HepG2 (cell line): ENCODE measurements at regions not wholly inside any gene's neighbourhood (a gene's known extent, or its start where the extent isn't known, plus 50 kb on each side); places are given as distances from the start of the nearest gene placed in this dataset.
A peak's percentile ranks its signal among the peaks of the same experiment; 100 is the strongest.

Experiments used
- FOXP1 ChIP-seq, 2 experiments: fragments of 450-650 bp in 1 of 2; IDR thresholded peaks; 2 replicates each; pipeline ENCODE4 v1.6.1; 2017 to 2018; ENCODE audit warnings: antibody characterized with exemption in 1 of 2
- HMG20A ChIP-seq: IDR thresholded peaks from 2 replicates; pipeline ENCODE4 v1.6.1; 2016; ENCODE audit warnings: borderline replicate concordance
- HOXA7 ChIP-seq: sonication (generic); formaldehyde crosslinking; IDR thresholded peaks from 2 replicates; pipeline ENCODE4 v1.8.1; 2022; ENCODE audit warnings: mild to moderate bottlenecking, missing genetic modification reagents, moderate library complexity
- ISL2 ChIP-seq: sonication (generic); formaldehyde crosslinking; IDR thresholded peaks from 2 replicates; pipeline ENCODE4 v1.5.0; 2020; ENCODE audit warnings: missing genetic modification reagents
- KAT7 ChIP-seq: IDR thresholded peaks from 2 replicates; pipeline ENCODE4 v1.6.1; 2018; ENCODE audit warnings: borderline replicate concordance, missing compliant biosample characterization
- MAZ ChIP-seq, 2 experiments: sonication (generic) in 1 of 2; formaldehyde crosslinking in 1 of 2; IDR thresholded peaks; 2 replicates each; pipeline versions ENCODE4 v1.5.0 to v1.6.1; 2012 to 2020; ENCODE audit warnings: low read depth in 2 of 2, mild to moderate bottlenecking in 2 of 2, borderline replicate concordance in 1 of 2, improper control_type of control experiment in 1 of 2, low read length in 1 of 2, missing genetic modification reagents in 1 of 2, moderate library complexity in 1 of 2
- MIER3 ChIP-seq: IDR thresholded peaks from 2 replicates; pipeline ENCODE4 v1.6.1; 2016; ENCODE audit warnings: missing compliant biosample characterization, borderline replicate concordance
- NR0B2 ChIP-seq: sonication (generic); formaldehyde crosslinking; IDR thresholded peaks from 2 replicates; pipeline ENCODE4 v1.4.0; 2020; ENCODE audit warnings: mild to moderate bottlenecking, missing genetic modification reagents
- RAD21 ChIP-seq: fragments of 450-650 bp; formaldehyde crosslinking; IDR thresholded peaks from 2 replicates; pipeline ENCODE4 v1.5.0; 2020; ENCODE audit warnings: mild to moderate bottlenecking
- ZBTB1 ChIP-seq: sonication (generic); formaldehyde crosslinking; IDR thresholded peaks from 2 replicates; pipeline ENCODE4 v1.4.0; 2020; ENCODE audit warnings: missing genetic modification reagents, borderline replicate concordance
- ZFP1 ChIP-seq: IDR thresholded peaks from 2 replicates; pipeline ENCODE4 v1.6.1; 2016
- ZNF143 ChIP-seq: sonication (generic); formaldehyde crosslinking; IDR thresholded peaks from 2 replicates; pipeline ENCODE4 v1.4.0; 2020; ENCODE audit warnings: missing genetic modification reagents
- ZNF225 ChIP-seq: sonication (generic); formaldehyde crosslinking; IDR thresholded peaks from 2 replicates; pipeline ENCODE4 v1.4.0; 2020; ENCODE audit warnings: mild to moderate bottlenecking, missing genetic modification reagents
- ZNF430 ChIP-seq: sonication (generic); formaldehyde crosslinking; IDR thresholded peaks from 2 replicates; pipeline ENCODE4 v1.9.0; 2021; ENCODE audit warnings: mild to moderate bottlenecking, missing genetic modification reagents
- ZNF720 ChIP-seq: sonication (generic); formaldehyde crosslinking; IDR thresholded peaks from 2 replicates; pipeline ENCODE4 v1.4.0; 2020; ENCODE audit warnings: missing genetic modification reagents
- ZSCAN20 ChIP-seq: sonication (generic); formaldehyde crosslinking; IDR thresholded peaks from 2 replicates; pipeline ENCODE4 v1.4.0; 2020; ENCODE audit warnings: missing genetic modification reagents, mild to moderate bottlenecking, borderline replicate concordance
- TF ChIP-seq, protein P1 (sequence below): sonication (generic); formaldehyde crosslinking; IDR thresholded peaks from 2 replicates; pipeline ENCODE4 v1.5.0; 2020; ENCODE audit warnings: missing genetic modification reagents
- TF ChIP-seq, protein P2 (sequence below): sonication (generic); formaldehyde crosslinking; IDR thresholded peaks from 2 replicates; pipeline ENCODE4 v1.5.1; 2020; ENCODE audit warnings: missing genetic modification reagents, mild to moderate bottlenecking, borderline replicate concordance
- TF ChIP-seq, protein P3 (sequence below): sonication (generic); formaldehyde crosslinking; IDR thresholded peaks from 2 replicates; pipeline ENCODE4 v1.8.1; 2023; ENCODE audit warnings: missing genetic modification reagents, inconsistent platforms, borderline replicate concordance
- TF ChIP-seq, protein P4 (sequence below): sonication (generic); formaldehyde crosslinking; IDR thresholded peaks from 2 replicates; pipeline ENCODE4 v1.4.0; 2020; ENCODE audit warnings: mild to moderate bottlenecking, missing genetic modification reagents
- TF ChIP-seq, protein P5 (sequence below): sonication (generic); formaldehyde crosslinking; IDR thresholded peaks from 2 replicates; pipeline ENCODE4 v1.4.0; 2020; ENCODE audit warnings: missing genetic modification reagents, mild to moderate bottlenecking, borderline replicate concordance

- TF ChIP-seq, protein P1, sequence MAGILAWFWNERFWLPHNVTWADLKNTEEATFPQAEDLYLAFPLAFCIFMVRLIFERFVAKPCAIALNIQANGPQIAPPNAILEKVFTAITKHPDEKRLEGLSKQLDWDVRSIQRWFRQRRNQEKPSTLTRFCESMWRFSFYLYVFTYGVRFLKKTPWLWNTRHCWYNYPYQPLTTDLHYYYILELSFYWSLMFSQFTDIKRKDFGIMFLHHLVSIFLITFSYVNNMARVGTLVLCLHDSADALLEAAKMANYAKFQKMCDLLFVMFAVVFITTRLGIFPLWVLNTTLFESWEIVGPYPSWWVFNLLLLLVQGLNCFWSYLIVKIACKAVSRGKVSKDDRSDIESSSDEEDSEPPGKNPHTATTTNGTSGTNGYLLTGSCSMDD (CRISPR knock-in tag), result no peak
- TF ChIP-seq, protein P2, sequence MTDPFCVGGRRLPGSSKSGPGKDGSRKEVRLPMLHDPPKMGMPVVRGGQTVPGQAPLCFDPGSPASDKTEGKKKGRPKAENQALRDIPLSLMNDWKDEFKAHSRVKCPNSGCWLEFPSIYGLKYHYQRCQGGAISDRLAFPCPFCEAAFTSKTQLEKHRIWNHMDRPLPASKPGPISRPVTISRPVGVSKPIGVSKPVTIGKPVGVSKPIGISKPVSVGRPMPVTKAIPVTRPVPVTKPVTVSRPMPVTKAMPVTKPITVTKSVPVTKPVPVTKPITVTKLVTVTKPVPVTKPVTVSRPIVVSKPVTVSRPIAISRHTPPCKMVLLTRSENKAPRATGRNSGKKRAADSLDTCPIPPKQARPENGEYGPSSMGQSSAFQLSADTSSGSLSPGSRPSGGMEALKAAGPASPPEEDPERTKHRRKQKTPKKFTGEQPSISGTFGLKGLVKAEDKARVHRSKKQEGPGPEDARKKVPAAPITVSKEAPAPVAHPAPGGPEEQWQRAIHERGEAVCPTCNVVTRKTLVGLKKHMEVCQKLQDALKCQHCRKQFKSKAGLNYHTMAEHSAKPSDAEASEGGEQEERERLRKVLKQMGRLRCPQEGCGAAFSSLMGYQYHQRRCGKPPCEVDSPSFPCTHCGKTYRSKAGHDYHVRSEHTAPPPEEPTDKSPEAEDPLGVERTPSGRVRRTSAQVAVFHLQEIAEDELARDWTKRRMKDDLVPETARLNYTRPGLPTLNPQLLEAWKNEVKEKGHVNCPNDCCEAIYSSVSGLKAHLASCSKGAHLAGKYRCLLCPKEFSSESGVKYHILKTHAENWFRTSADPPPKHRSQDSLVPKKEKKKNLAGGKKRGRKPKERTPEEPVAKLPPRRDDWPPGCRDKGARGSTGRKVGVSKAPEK (CRISPR knock-in tag), result 0 out of 2 replicates have a peak, but pooled peaks have one; percentile 14
- no peak for TF ChIP-seq HOXA7 (CRISPR knock-in tag)
- TF ChIP-seq ZNF430 (CRISPR knock-in tag), result peak; percentile 48; the same call in 1 of the 2 replicates
- TF ChIP-seq MIER3, result no peak
- no peak for TF ChIP-seq ZNF143 (CRISPR knock-in tag)
- TF ChIP-seq ZSCAN20 (CRISPR knock-in tag), result no peak
- TF ChIP-seq, protein P3, sequence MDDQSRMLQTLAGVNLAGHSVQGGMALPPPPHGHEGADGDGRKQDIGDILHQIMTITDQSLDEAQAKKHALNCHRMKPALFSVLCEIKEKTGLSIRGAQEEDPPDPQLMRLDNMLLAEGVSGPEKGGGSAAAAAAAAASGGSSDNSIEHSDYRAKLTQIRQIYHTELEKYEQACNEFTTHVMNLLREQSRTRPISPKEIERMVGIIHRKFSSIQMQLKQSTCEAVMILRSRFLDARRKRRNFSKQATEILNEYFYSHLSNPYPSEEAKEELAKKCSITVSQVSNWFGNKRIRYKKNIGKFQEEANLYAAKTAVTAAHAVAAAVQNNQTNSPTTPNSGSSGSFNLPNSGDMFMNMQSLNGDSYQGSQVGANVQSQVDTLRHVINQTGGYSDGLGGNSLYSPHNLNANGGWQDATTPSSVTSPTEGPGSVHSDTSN (CRISPR knock-in tag), result no peak
- TF ChIP-seq ISL2 (CRISPR knock-in tag), result no peak
- TF ChIP-seq MAZ (IDR thresholded peaks at IDR 0.05; ENCODE audit: borderline replicate concordance, low read depth, low read length), result no peak
- no peak for TF ChIP-seq MAZ (CRISPR knock-in tag; IDR thresholded peaks at IDR 0.05; ENCODE audit: low read depth)
- no peak for TF ChIP-seq NR0B2
- no peak; the same call in 1 of the 2 replicates for TF ChIP-seq KAT7 (CRISPR knock-in tag)
- TF ChIP-seq FOXP1 (IDR thresholded peaks at IDR 0.05), result no peak
- no peak for TF ChIP-seq FOXP1 (CRISPR knock-in tag; IDR thresholded peaks at IDR 0.05)
- TF ChIP-seq ZBTB1 (CRISPR knock-in tag), result no peak
- TF ChIP-seq ZNF720, result no peak
- TF ChIP-seq HMG20A (CRISPR knock-in tag), result no peak
- TF ChIP-seq RAD21, result no peak
- peak; percentile 58; the same call in 1 of the 2 replicates for TF ChIP-seq ZNF225 (CRISPR knock-in tag)
- TF ChIP-seq, protein P4, sequence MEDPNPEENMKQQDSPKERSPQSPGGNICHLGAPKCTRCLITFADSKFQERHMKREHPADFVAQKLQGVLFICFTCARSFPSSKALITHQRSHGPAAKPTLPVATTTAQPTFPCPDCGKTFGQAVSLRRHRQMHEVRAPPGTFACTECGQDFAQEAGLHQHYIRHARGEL (CRISPR knock-in tag), result no peak
- no peak for TF ChIP-seq ZFP1 (CRISPR knock-in tag)
- TF ChIP-seq, protein P5, sequence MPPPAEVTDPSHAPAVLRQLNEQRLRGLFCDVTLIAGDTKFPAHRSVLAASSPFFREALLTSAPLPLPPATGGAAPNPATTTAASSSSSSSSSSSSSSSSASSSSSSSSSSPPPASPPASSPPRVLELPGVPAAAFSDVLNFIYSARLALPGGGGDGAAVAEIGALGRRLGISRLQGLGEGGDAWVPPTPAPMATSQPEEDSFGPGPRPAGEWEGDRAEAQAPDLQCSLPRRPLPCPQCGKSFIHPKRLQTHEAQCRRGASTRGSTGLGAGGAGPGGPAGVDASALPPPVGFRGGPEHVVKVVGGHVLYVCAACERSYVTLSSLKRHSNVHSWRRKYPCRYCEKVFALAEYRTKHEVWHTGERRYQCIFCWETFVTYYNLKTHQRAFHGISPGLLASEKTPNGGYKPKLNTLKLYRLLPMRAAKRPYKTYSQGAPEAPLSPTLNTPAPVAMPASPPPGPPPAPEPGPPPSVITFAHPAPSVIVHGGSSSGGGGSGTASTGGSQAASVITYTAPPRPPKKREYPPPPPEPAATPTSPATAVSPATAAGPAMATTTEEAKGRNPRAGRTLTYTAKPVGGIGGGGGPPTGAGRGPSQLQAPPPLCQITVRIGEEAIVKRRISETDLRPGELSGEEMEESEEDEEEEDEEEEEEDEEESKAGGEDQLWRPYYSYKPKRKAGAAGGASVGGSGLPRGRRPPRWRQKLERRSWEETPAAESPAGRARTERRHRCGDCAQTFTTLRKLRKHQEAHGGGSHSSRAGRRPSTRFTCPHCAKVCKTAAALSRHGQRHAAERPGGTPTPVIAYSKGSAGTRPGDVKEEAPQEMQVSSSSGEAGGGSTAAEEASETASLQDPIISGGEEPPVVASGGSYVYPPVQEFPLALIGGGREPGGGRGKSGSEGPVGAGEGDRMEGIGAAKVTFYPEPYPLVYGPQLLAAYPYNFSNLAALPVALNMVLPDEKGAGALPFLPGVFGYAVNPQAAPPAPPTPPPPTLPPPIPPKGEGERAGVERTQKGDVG (CRISPR knock-in tag), result no peak
Measured at GRCh38 chr14:31943861-31944255, 133.2 kb upstream of the ARHGAP5 start (continued).
